Activated T-cell treated with anti-CD3 and anti-CD28 coated beads for 1 hour (primary cell): ENCODE measurements at regions not wholly inside any gene's neighbourhood (a gene's known extent, or its start where the extent isn't known, plus 50 kb on each side); places are given as distances from the start of the nearest gene placed in this dataset.

ENCODE experiments used
- DNase-seq: peaks from one replicate; pipeline ENCODE4 v3.0.0-alpha.2; 2020; ENCODE audit warnings: low read depth

DNA sequence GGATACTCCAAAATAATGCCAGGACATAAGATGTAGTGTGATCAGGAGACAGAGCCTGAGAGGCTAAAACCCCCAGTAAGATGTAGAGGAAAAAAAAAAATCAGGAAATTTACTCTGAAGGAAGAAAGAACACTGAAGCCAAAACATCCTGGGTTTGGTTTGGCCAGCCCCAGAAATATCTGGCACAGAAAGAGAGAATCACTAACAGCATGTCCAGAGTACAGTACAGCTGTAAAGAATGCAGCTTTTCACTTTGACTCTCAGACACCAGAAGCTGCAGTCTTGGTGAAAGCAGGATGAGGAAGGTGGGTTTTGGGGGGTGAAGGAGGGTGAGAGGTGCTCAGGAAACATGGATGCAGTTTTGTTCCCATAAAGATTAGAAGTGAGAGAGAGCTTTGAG lies 1577.7 kb upstream of the ACVR2A start:
- DNase-seq: no peak

DNA sequence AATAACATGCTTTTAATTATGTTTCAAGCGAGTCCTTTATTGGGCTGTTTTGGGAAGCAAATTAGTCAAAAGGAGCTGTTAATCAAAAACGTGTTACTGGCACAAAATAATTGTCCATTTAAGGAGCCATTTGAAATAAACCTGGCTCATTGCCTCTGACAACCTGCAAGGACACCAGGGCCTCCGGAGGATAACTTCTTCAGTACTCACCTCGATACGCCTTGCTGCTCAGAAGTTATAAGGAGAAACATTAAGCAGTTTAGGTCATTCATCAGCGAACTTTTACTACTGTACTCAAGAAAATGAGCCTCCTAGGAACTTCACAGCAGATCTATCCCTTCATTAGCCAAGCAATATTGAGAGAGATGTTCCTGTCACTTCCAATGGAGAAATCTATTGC lies 1579.2 kb upstream of the ACVR2A start:
- DNase-seq: no peak

DNA sequence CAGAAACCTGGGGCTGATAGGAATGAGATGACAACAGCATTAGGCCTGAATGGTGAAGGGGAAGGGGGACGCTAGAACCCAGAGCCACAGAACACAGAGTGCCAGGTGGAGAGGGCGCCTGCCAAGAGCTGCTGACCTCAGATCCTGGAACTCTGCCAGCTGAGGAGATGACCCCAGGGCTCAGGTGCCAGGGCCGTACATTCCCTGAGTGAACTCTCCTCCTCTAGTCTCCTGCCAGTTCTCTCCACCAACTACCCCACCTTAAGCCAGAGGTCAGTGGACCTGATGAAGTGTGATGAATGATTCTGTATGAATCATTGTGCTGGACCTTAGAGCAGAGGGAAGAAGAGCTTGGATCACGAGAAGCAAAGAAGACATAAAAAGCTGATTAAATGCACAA lies 1582.2 kb upstream of the ACVR2A start:
- DNase-seq: no peak

DNA sequence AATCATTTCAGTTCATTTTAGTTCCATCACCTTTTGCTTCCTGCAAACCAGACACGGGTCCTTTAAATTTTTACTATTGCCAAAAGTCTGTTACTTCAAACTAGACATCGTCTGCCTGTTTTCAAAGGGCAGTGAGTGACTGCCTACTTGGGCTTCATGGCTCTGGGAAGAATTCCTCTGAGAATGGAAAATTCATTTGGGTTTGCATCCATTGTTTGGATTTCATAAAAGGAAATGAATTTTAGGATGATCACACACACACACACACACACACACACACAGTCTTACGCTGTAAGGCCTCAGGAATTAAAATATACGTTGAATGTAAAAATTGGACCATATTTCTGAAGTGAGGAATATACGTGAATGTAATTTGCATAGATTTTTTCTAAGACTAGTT lies 1584.3 kb upstream of the ACVR2A start:
- DNase-seq: no peak

DNA sequence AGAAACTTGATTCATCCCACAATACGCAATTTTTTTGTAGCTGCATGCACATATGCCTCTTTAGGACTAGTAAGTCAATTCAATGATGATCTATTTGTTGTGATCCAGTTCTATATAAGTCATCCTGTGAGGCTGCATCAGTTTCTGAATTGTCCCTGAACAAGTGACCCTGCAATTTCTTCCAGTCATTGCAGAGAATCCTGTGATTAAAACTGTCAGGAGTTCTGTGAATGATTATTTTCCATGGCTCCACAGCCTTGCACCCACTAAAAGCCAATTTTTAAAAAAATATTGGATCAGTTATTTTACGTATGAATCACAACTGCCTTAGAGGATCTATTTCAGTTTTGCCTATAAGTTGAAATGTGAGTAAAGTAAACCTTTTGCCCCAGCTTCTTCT lies 1585.0 kb upstream of the ACVR2A start:
- DNase-seq: no peak

DNA sequence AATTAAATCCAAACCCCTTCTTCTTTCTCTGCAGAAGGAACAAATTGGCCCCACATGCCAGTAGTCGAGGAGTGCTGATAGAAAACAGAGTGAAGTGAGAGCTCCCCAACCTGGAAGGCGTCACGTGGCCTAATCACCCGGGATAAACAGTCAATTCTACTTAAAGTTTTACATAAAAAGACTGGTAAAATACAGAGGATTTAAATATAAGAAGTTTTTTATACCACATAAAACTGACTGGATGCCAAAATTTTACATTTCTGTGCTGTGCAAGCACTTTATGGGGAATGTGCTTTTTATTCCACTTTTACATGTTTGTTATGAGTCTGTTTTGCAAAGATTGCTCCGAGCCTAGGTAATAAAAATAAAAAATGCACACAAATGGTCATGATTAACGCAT lies 1586.8 kb upstream of the ACVR2A start:
- no peak for DNase-seq

DNA sequence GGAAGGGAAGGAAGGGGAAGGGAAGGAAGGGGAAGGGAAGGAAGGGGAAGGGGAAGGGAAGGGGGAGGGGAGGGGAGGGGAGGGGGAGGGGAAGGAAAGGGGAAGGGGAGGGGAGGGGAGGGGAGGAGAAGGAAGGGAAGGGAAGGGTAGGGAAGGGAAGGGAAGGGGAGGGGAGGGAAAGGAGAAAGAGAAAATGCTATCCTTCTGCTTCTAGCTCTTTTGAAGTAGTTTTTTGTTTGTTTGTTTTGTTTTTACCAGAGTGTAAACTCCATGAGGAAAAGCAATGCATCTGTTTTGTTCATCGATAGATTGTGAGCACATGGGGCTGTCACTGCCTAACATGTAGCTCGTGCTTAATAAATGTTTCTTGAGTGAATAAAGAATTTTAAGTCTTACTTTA lies 1592.7 kb upstream of the ACVR2A start:
- DNase-seq: no peak

DNA sequence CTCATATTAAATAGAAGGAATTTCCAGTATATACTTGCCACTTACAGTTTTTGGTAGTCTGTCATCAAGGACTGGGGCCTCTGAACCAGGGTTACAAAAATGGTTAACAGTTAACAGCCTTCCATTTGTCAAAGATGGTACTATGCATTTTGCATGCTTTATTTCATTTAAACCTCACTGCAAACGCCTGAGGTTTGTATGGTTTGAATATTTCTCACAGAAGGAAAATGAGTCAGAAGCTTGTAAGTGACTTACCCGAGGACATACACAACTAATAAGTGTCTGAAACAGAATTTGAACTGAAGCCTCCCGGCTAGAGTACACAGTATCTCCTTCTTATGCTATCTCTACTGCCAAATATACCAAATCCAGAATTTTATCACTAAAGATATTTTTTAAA lies 1593.5 kb upstream of the ACVR2A start:
- DNase-seq: no peak

DNA sequence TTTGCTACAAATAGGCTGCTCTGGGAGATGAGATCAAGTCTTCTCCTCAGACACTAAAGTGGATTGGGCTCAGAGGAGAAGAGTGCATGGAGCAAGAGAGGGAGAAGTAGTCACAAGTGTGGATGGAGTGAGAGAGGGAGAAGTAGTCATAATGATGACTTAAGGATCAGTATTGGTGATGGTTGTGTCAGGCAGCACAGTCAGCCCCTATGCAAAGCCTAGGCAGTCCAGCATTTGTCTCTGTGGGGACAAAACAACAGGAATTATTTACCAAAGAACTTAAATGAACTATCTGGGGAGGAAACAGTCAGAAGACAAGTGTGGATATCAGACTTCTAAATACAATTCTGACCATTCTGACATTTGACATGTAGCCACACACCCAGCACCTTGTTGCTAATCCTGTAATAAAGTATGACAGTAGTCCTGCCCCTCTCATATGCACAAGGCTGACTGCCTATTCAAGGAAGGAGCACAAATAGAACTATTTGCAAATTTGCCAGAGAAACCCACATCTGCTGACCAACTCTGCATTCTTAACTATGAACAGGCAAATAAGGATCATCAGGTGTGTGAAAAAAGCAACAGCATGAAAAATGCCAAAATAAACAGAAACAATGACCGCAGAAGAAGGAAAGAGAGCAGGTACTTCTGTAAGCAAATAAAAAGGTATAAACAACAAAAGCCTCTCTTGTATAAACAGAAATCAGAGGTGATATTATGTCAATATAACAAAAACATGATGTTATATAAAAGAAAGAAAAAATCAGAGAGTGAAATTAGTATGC lies 1597.9 kb upstream of the ACVR2A start:
- DNase-seq: no peak

DNA sequence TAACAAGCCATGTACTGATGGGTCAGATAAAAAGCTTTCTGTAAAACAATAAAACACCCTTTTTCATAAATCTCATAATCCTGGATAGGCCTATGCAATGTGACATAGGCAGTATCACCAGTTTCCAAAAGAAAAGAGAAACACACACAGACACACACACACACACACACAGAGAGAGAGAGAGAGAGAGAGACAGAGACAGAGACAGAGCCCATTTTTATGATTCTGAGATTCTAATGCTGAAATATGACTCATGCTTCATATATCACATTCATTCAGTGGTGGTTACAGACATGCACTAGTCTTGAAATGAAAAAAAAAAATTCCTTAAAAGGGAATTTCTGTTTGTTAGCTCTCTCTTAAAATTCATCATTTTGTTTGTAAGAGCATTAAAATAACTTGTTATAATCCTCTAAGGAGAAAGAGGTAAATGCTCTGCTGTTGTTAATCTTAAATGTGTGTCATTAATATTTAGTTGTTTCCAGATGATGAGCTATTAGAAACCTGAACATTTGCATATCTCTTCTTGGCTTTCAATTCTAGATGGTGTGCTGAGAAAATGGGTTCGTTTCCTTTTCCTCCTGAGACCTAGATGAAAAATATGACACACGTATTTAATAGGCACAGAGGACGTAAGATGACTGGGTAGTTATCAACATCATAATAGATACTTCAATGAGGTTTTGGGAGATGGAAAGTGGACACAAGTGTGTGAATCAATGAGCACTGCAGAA lies 1598.7 kb upstream of the ACVR2A start:
- no peak for DNase-seq

DNA sequence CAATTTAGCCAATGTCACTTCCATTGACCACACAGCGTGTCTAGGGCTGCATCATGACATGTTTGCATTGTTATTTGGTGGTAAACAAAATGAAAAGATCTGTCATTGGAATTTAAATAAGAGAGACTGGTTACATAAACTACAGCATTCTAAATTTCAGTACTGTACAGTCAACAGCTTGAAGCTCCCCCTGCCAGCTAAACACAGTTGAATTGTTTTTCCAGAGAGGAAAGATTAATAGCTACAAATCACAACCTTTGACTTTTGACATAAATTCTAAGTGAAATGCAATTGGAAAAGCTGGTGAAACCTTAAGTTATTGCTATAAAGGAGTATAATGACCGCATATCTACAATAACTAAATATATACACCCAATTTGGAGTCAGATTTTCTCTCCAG lies 1600.0 kb upstream of the ACVR2A start:
- DNase-seq: no peak

DNA sequence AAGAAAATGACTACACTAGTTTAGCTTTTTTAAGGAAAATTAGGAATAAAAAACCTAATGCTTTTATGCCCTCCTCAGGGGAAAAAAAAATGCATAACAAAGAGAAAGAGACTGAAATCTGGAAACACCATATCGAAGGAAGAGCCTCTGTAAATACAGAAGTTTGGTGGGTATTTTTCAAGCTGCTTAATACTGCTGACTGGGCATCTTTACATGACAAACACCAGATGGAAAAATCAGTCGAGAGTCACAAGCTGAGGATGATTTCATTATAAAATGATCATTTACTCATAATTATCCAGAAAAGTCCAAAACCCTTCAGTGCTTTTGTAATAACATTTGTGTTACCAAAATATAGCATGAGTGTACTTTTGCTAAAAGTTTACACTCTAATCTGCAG lies 1600.7 kb upstream of the ACVR2A start:
- DNase-seq: no peak

DNA sequence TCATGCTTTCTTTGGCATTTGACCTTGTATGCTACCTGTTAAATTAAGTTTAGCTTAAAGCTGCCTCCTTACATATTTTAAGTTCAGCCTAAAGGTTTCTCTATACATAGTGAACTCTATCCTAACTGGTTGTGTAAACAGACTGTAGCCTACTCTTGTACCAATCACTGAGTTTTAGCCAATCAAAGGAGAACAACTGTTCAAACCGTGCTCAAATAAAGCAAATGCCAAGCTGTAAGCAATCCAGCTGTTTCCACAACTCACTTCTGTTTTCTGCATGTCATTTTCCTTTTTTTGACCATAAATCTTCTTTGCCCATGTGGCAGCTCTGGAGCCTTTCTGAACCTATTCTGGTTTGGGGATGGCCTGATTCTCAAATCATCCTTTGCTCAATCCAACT lies 1603.8 kb upstream of the ACVR2A start:
- DNase-seq: no peak

DNA sequence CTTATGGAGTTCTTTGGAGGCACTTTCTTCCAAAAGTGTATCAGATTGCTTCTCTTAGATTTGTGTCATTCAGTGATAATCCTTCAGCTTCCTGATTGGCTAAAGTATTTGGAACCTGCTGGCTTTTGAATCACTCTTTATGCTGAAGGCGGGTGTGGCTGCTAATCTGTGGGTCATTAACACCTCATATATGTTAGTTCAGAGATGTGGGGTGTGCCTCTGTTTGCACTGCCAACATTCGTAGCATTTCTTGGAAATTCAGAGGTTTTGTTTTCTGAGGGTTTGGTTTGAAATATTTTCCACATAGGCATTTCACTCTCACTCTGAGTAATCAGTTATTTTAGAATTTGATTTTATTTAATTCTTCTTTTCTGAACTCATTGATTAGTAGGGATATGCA lies 1604.4 kb upstream of the ACVR2A start:
- no peak for DNase-seq

DNA sequence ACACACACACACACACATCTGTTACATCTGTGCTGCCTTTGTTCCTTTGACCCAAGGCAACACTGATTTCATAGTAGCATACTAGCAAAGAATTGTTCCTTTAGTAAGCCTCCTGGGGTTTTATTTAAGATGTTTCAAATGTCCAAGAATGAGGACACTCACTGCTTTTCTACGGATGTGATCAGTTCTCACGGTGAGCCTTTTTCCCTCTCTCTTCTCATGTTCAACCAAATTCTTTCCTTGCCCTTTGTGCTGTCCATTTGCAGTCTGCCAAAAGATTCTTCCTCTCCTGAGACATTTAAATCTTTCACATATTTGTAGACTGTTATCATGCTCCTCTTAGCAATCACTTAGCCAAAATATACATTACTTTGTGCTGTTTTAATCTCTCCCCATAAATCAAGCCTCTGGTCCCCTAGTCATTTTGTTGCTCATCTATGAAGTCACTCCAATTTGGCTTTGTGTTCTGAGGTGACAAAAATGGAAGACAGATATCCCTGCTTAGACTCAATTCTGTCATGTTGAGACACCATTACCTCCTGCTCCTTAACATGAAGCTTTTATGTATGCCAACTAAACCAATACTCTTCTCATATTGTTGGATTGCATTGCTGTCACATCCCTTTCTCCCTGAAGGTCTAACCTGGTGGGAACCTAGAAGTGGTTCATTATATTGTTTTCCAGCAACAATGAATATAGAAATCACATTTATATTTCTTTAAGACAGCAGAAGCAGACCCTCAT lies 1605.3 kb upstream of the ACVR2A start:
- DNase-seq: no peak

DNA sequence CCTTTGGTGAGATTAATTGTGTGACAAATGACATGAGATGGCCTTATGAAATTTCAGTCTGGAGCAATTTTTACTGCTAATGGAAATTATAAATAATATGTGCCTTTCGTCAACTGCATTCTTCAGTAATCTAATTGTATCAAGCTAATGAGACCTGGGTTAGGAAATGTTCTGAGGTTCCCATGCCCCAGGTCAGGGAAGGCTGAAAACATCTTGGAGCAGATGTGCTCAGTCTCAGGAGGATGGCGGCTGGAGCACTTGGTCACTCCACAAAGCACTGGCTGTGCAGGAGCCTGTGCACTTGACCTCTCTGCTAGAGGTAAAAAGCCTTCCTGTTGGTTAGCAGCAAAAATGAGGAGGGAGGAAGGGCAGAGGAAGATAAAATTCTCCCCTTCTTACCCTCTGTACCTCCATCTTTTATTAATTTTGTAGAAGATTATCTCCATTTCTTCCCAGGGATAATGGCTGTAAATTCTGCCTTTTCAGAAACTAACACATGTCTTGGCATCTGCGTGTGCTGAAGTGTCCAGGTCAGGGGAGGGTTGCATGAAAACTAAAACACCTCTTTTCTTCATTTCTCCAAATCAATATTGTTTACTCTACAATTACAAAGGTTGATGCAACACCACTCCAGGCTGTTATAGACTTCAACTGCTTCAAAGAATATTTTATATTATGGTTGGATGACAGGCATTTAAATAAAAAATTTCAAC lies 1606.4 kb upstream of the ACVR2A start:
- no peak for DNase-seq

DNA sequence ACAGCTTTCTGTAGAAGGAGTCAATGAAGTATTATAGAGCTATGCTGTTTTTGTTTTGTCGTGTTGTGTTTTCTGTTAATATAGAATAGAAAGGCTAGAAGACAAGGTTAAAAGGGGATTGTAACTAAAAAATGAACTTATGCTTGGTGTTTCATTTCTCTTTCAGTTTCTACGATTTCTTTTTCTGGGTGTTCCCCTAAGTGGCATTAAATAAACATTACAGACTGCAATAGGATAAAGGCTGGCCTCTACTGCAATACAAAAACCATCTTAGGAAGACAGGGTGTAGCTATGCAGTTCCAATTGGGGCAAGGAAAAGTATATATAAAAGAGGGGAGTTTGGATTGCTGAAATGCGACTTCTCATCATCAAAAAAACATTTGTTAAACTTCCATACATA lies 1609.7 kb upstream of the ACVR2A start:
- DNase-seq: no peak

DNA sequence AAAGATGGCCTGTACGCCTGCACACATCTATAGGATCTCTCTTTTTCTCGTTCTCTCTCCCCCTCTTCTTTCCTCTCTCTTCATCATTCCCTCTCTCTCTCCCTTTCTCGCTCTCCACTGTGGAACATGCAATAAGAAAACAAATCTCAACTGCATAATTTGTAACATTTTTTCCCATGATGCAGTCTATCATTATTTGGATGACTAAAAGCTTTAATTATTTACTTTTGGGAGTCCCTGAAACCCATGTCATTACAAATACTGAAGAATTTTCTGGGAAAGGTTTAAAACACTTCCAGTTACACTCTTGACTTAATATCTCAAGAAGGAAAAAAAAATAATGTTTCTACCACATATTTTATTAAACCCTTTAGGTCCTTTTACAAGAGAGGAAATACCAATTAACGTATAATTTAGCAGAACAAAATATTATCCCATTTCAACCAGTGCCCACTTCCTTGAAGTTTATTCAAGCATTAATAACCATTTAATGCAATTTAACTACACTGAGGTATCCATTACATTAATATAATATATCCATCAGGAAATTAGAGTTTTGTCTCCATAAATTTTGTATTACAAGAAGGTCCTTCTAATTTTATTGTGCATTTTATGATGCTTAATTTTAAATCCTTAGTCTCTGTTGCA lies 1615.2 kb upstream of the ACVR2A start:
- DNase-seq: no peak

DNA sequence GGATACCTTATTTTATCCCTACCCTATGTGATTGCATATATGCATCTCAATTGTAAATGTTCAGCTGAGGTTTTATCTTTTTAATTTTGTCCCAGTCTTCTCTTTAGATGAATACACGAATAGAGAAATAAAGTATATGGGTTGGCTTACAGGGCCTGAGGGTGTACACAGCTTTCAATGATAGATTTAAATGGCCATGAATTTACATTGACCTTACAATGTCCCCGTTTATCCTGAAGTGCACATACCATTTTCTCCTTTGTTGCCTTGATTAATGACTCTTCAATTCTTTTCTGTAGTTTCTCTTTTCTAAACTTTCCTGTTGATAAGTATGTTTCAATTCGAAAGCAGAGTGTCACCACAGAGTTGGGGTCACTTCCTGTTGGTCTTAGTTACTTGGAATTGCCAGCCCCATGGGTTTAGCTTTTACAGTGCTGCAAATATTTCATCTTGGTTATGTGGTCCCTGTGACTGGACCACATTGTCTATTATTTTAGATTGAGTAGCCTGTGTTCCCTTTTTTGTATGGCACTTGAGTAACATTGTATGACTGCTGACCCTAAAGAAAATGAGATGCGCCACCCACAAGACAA lies 1616.3 kb upstream of the ACVR2A start:
- DNase-seq: no peak

DNA sequence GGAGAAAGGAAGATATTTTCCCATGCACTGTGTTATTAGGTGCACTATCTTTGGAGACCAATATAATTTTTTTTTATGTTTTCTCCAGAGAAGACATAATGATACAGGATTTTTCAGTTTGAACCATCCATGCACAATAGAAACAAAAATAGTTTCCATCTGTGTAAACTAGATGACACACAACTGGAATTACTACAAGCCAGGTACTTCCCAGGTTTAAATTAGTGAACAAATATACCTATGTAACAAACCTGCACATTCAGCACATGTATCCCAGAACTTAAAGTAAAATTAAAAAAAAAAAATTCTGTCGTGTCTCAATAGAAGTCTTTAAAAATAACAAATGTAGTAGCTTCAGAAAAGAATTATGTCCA lies 1616.8 kb upstream of the ACVR2A start:
- DNase-seq: no peak

DNA sequence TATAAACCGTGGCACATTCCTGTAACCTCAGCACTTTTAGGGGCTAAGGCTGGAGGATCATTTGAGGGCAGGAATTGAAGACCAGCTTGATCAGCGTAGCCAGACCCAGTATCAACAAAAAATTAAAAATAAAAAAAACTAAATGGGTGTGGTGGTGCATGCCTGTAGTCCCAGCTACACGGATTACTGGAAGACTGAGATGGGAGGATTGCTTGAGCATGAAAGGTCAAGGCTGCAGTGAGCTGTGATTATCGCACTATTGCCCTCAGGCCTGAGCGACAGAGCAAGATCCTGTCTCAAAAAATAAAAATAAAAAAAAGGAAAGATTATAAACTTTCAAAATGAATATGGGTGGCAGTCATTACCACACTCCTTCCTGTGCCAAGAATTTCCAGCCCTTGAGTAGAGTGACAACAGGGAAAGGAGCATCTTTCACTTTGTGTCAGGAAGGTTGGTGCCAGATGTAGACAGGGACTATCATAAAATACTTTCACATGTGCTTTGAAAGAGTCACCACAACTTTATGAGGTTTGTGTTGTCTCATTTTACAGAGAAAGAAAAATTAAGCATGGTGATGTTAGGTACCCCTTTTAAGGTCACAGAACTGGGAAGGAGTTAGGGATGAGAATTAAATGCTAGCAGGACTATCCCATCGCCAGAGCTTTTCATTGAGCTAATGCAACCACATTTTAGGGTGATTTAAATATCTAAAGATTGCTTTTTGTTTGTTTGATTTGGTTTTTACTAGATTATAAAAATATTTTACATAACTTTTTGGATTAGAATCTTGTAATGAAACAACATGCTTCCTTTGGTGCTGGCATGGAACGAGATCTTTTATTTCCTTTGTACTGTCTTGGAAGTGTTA lies 1617.4 kb upstream of the ACVR2A start:
- no peak for DNase-seq
